Cardiac muscle cell (in vitro differentiated cells and primary cell): ENCODE measurements at regions not wholly inside any gene's neighbourhood (a gene's known extent, or its start where the extent isn't known, plus 50 kb on each side); places are given as distances from the start of the nearest gene placed in this dataset.
"Not testable (repeated sequence)": the region's sequence is repeated elsewhere in the genome, so short reads cannot be mapped to it uniquely, and the experiment has no call there.

Experiments used
- DNase-seq, 2 donors: peaks; one replicate each; pipeline versions ENCODE4 v3.0.0 to v3.0.0-alpha.2; 2010 to 2017; ENCODE audit warnings: low read depth in 1 of 2, low spot score in 1 of 2
- H3K27ac ChIP-seq: fragments of 200-600 bp; sonication (generic); 2 replicates; pipeline ENCODE4 v1.5.1; 2016
- H3K27me3 ChIP-seq: fragments of 200-600 bp; sonication (generic); 2 replicates; pipeline ENCODE4 v1.6.0; 2016; ENCODE audit warnings: control low read depth
- H3K36me3 ChIP-seq: fragments of 200-600 bp; sonication (generic); 2 replicates; pipeline ENCODE4 v1.5.1; 2016; ENCODE audit warnings: control low read depth
- H3K4me1 ChIP-seq: fragments of 200-600 bp; sonication (generic); 2 replicates; pipeline ENCODE4 v1.8.1; 2017; ENCODE audit warnings: low read depth, mild to moderate bottlenecking, mixed run types
- H3K4me3 ChIP-seq: fragments of 200-600 bp; sonication (generic); 2 replicates; pipeline ENCODE4 v1.5.1; 2016; ENCODE audit warnings: mild to moderate bottlenecking
- H3K9me3 ChIP-seq: fragments of 200-600 bp; sonication (generic); 2 replicates; pipeline ENCODE4 v1.5.1; 2017; ENCODE audit warnings: low read depth, mild to moderate bottlenecking, control low read depth
- TF ChIP-seq, protein P1 (sequence below): IDR thresholded peaks from 2 replicates; pipeline ENCODE4 v1.5.1; 2012; ENCODE audit warnings: low read depth, mild to moderate bottlenecking, low read length

DNA sequence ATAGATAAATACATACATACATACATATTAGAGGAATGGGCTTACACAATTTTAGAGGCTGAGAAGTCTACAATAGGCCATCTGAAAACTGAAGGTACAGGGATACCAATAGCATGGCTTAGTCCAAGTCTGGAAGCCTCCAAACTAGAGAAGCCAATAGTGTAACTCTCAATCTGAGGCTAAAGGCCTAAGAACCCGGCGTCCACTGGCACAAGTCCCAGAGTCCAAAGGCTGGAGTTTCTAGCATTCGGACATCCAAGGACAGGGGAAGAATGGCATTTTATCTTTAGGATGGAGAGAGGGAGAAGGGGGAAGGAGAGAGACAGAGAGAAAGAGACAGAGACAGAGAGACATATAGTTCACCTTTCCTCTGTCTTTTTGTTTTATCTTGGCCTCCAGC, 63.7 kb upstream of the SYT4 start:
- no peak overlapping the region for H3K27ac ChIP-seq
- H3K4me1 ChIP-seq = no peaks in the 10 kb centered on the region
- no peaks in the 10 kb centered on the region for H3K27me3 ChIP-seq
- TF ChIP-seq, protein P1, sequence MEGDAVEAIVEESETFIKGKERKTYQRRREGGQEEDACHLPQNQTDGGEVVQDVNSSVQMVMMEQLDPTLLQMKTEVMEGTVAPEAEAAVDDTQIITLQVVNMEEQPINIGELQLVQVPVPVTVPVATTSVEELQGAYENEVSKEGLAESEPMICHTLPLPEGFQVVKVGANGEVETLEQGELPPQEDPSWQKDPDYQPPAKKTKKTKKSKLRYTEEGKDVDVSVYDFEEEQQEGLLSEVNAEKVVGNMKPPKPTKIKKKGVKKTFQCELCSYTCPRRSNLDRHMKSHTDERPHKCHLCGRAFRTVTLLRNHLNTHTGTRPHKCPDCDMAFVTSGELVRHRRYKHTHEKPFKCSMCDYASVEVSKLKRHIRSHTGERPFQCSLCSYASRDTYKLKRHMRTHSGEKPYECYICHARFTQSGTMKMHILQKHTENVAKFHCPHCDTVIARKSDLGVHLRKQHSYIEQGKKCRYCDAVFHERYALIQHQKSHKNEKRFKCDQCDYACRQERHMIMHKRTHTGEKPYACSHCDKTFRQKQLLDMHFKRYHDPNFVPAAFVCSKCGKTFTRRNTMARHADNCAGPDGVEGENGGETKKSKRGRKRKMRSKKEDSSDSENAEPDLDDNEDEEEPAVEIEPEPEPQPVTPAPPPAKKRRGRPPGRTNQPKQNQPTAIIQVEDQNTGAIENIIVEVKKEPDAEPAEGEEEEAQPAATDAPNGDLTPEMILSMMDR = no peak
- H3K4me3 ChIP-seq = no peak overlapping the region
- no peak for DNase-seq
- H3K36me3 ChIP-seq = no peaks in the 10 kb centered on the region
- no peaks in the 10 kb centered on the region for H3K9me3 ChIP-seq

DNA sequence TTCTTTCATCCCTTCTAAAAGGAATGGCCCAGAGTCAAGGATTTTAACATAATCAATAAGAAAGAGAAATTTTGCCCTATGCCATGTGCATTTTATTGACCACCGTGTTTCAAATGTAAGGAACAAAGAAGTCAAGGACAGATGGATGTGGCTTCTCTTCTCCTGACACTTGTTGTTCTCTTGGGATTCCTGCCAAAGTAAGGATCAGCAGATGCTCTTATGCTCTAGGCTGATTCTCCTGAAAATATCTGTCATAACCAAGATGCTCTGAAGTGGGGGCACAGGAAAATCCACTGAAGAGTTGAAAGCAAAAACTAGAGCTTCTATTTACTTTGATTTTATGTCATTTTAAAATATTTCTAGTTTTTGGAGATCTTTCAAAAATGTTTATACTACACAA, 72.9 kb upstream of the SYT4 start:
- no peak for DNase-seq
- H3K9me3 ChIP-seq = no peaks in the 10 kb centered on the region
- TF ChIP-seq, protein P1 = no peak
- no peak overlapping the region for H3K27ac ChIP-seq
- no peak overlapping the region for H3K4me3 ChIP-seq
- no peaks in the 10 kb centered on the region for H3K27me3 ChIP-seq
- no peaks in the 10 kb centered on the region for H3K4me1 ChIP-seq
- H3K36me3 ChIP-seq = no peaks in the 10 kb centered on the region

DNA sequence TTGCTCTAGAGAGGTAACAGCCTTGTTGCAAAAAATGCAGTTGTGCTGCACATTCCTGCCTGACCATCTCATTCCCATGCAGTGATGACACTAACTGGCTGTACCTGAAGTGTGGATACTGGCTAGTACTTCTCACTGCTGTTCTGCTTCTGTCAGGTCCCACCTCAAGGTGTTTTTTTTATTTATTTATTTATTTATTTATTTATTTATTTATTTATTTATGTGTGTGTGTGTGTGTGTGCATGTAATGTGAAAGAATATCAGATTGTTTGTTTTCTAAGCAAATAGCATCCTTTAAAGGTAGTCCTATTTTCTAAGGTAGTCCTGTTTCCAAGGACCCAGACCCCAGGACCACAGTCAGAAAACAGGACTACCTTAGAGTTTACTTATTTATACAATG, 87.2 kb upstream of the SYT4 start:
- Histone ChIP-seq H3K36me3 (no peaks in the 10 kb centered on the region), H3K9me3 (no peaks in the 10 kb centered on the region), H3K27me3 (peaks cover 3% of the 10 kb centered on the region), H3K27ac (no peak overlapping the region), H3K4me1 (no peaks in the 10 kb centered on the region), H3K4me3 (no peak overlapping the region)
- TF ChIP-seq, protein P1 = no peak
- DNase-seq = no peak

DNA sequence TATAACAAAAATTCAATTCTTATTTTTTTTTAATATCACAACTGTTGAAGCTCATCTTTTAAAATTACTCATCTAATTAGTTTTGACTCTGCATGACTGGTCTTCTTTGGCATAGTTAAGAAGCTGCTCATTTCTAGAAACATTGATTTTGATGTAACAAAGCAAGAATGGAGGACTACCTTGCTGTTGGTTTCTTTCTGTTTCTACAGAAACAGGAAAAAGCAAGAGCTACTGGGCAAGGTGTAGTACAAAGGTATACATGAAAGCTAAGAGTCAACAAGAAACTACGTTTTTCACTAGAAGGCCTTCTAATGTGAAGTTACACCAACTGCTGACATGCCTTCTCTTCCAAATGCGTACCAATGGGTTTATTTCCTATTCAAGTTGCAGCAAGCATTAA, 90.6 kb upstream of the SYT4 start:
- TF ChIP-seq, protein P1 = no peak
- no peak for DNase-seq
- H3K9me3 ChIP-seq = no peaks in the 10 kb centered on the region
- H3K27ac ChIP-seq = no peak overlapping the region
- peaks cover 3% of the 10 kb centered on the region for H3K27me3 ChIP-seq
- no peak overlapping the region for H3K4me3 ChIP-seq
- no peaks in the 10 kb centered on the region for H3K4me1 ChIP-seq
- no peaks in the 10 kb centered on the region for H3K36me3 ChIP-seq

DNA sequence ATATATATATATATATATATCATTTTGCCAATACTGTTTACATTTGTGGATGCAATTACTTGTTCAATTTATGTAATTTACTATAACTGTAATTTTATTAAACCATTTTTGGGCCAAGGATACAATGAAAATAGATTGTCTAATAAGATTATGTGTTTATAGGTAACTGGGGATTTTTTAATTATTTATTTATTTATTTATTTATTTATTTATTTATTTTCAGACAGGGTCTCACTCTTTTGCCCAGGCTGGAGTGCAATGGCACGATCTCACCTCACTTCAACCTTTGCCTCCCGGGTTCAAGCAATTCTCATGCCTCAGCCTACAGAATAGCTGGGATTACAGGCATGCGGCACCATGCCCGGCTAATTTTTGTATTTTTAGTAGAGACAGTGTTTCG, 92.0 kb upstream of the SYT4 start:
- DNase-seq, H3K27ac ChIP-seq, H3K9me3 ChIP-seq, H3K27me3 ChIP-seq, H3K36me3 ChIP-seq, H3K4me1 ChIP-seq, H3K4me3 ChIP-seq: not testable (repeated sequence)

DNA sequence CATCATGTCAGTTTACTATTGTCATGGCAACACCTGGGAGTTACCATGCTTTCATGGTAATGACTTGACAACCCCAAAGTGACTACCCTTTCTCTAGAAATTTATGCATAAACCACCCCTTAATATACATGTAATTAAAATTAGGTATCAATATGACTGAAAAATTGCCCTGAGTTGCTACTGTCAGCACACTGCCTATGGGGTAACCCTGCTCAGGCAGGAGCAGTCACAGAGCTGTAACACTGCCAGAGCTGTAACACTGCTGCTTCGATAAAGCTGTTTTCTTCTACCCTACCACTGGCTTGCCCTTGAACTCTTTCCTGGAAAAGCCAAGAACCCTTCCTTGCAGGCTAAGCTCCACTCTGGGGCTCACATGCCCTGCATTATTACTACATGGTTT, 95.5 kb upstream of the SYT4 start:
- no peak overlapping the region for H3K27ac ChIP-seq
- no peaks in the 10 kb centered on the region for H3K27me3 ChIP-seq
- no peaks in the 10 kb centered on the region for H3K36me3 ChIP-seq
- no peak overlapping the region for H3K4me3 ChIP-seq
- H3K9me3 ChIP-seq = no peaks in the 10 kb centered on the region
- no peak for DNase-seq
- H3K4me1 ChIP-seq = no peaks in the 10 kb centered on the region
- TF ChIP-seq, protein P1 = no peak
